Activated T-helper 2 cell treated with anti-CD3 and anti-CD28 coated beads, Interferon-gamma antibody, Interleukin-2, Interleukin-4, amounts not matched to agents 10 μg/mL and 5 μg/mL and 100 μg/mL, durations not matched to agents 14 hours and 24 hours and 36 hours (primary cell): ENCODE measurements at regions not wholly inside any gene's neighbourhood (a gene's known extent, or its start where the extent isn't known, plus 50 kb on each side); places are given as distances from the start of the nearest gene placed in this dataset.

Source experiments
- DNase-seq: peaks from one replicate; pipeline ENCODE4 v3.0.0; 2021; ENCODE audit warnings: low spot score
- H3K27ac Mint-ChIP-seq: one replicate; pipeline ENCODE4 v1.8.0; 2021; ENCODE audit warnings: mixed read lengths
- H3K27me3 Mint-ChIP-seq: one replicate; pipeline ENCODE4 v1.8.0; 2021; ENCODE audit warnings: low read depth, mixed read lengths
- H3K36me3 Mint-ChIP-seq: one replicate; pipeline ENCODE4 v1.8.0; 2021; ENCODE audit warnings: low read depth, mixed read lengths
- H3K4me1 Mint-ChIP-seq: one replicate; pipeline ENCODE4 v1.8.0; 2021; ENCODE audit warnings: low read depth, mixed read lengths
- H3K4me3 Mint-ChIP-seq: one replicate; pipeline ENCODE4 v1.8.0; 2021; ENCODE audit warnings: low read depth, mild to moderate bottlenecking, moderate library complexity, mixed read lengths
- H3K9me3 Mint-ChIP-seq: one replicate; pipeline ENCODE4 v1.8.0; 2021; ENCODE audit warnings: mixed read lengths
- intact Hi-C: fragments of 100-400 bp; cut with micrococcal nuclease; formaldehyde crosslinking; loops from one replicate; pipeline ENCODE4 v1.15.1; 2023

DNA sequence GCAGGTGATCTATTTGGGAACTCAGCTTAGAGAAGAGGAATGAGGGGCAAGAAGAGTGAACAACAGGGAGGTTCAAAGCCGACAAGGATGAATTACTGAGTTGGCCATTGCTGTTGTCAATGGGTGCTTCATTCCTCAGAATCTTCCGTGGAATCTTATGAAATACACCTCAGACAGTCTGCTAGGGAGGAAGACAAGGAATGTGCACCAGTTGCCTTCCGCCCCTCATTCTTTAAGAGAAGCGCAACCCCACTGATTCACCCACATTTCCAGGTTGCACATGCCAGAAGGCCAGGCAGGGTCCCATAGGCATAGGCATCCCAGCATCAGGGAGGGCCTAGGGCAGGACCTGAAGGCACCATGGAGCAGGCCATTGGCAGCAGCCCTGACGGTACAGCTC is 127.5 kb upstream of the TNFAIP3 start:
- no peaks in the 10 kb centered on the region for H3K27me3 Mint-ChIP-seq
- H3K36me3 Mint-ChIP-seq = no peaks in the 10 kb centered on the region
- H3K4me1 Mint-ChIP-seq = peaks cover 59% of the 10 kb centered on the region
- no peak overlapping the region for H3K4me3 Mint-ChIP-seq
- DNase-seq = no peak
- intact Hi-C loops = no loop called here
- no peak overlapping the region for H3K27ac Mint-ChIP-seq
- H3K9me3 Mint-ChIP-seq = no peaks in the 10 kb centered on the region

DNA sequence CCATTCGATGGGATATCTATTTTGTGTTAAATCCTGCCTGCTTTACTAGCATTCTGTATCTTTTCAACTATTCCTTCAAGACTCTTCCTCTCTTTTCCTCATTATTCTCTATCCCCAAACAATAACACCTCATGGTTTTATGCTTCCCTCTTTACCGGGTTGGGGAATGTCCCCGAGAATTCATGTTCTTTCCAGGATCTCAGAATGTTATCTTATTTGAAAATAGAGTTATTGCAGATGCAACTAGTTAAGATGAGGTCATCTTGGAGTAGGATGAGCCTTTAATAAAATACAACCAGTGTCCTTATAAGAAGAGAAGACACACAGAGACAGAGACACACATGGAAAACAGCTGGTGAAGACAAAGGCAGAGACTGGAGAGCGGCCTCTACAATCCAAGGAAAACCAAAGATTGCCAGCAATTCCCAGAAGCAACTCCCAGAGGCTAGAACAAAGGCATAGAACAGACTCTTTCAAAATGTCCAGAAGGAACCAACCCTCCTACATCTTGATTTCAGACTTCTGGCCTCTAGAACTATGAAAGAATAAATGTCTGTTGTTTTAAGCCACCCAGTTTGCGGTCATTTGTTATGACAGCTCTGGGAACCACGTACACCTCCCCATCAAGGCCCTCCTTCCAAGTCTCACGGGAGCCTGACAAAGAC is 126.8 kb upstream of the TNFAIP3 start:
- Mint-ChIP-seq H3K36me3 (no peaks in the 10 kb centered on the region), H3K27ac (no peak overlapping the region), H3K4me3 (no peak overlapping the region), H3K27me3 (no peaks in the 10 kb centered on the region), H3K4me1 (peaks cover 61% of the 10 kb centered on the region), H3K9me3 (no peaks in the 10 kb centered on the region)
- intact Hi-C loops = no loop called here
- DNase-seq = no peak

DNA sequence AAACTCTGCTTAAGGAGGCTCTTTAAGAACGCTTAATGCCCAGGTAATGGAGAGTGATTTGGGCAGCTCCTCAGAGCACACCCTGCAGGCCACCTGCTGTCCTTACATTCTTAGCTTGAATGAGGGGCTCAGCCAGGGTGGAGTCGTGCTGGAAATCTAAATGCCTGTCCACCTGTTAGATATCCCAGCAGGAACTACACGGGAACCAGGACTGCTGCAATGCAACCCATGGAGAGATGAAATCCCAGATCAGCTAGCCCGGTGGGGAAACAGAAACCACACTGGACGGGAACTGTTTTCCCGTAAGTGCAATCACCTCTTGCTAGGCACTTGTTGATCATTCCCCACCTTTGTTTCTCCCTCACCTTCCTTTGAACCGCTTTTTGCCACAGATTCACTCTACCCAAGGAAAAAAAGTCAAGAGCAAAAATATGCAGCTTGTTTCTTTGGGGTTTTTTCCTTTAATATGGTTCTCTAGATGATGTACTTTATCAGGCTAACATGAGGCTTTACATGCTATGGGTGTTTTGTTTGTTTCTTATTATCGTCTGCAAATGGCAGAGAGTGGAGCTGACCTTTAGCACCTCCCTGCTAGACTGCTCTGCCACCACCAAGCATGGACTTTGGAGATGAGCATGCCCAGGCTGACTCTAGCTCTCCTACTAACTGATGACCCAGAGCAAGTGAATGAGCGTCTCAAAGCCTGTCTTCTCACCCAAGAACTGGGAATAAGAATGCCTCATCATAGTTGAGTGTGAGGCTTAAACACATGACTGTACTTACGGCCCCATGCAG is 125.9 kb upstream of the TNFAIP3 start:
- DNase-seq = no peak
- H3K9me3 Mint-ChIP-seq = no peaks in the 10 kb centered on the region
- H3K4me3 Mint-ChIP-seq = no peak overlapping the region
- H3K27me3 Mint-ChIP-seq = no peaks in the 10 kb centered on the region
- H3K27ac Mint-ChIP-seq = no peak overlapping the region
- intact Hi-C loops = no loop called here
- peaks cover 58% of the 10 kb centered on the region for H3K4me1 Mint-ChIP-seq
- H3K36me3 Mint-ChIP-seq = no peaks in the 10 kb centered on the region

DNA sequence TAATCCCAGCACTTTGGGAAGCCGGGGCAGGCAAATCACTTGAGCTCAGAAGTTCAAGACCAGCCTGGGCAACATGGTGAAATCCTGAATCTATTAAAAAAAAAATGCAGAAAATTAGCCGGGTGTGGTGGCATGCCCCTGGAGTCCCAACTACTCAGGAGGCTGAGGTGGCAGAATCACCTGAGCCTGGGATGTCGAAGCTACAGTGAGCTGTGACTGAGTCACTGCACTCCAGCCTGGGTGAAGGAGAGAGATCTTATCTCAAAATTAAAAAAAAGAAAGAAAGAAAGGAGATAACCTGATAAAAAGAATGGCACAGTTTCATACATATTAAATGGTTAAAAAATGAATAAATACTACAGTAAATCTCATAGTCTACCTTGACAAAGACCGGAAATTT is 123.6 kb upstream of the TNFAIP3 start:
- Mint-ChIP-seq H3K4me1 (peaks cover 47% of the 10 kb centered on the region), H3K9me3 (no peaks in the 10 kb centered on the region), H3K27ac (no peak overlapping the region), H3K4me3 (no peak overlapping the region), H3K27me3 (no peaks in the 10 kb centered on the region), H3K36me3 (no peaks in the 10 kb centered on the region)
- DNase-seq = no peak
- intact Hi-C loops = no loop called here

DNA sequence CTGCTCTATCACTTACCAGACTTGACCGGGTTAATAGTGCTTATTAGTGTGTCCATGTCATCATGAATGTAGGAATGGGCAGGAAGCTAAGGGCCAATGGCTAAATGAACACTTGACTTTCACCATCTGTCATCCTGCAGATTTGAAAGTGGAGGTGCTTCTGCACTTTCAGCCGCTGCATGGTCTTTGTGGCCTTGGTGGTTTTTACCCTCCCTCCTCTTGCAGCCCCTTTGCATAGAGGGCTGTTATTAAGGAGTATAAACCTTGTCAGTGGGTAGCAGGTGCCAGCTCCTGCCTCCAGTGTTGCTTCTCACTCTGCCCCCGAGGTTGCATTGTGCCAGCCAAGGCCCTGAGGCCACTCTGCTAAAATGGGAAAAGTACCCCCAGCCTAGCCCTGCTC is 122.2 kb upstream of the TNFAIP3 start:
- H3K9me3 Mint-ChIP-seq = no peaks in the 10 kb centered on the region
- no peaks in the 10 kb centered on the region for H3K36me3 Mint-ChIP-seq
- intact Hi-C loops = loop anchor here (2.0 kb wide), 1 partner anchor 20 kb away; no protein-coding TSS in a partner anchor
- no peaks in the 10 kb centered on the region for H3K27me3 Mint-ChIP-seq
- H3K27ac Mint-ChIP-seq = no peak overlapping the region
- H3K4me3 Mint-ChIP-seq = no peak overlapping the region
- H3K4me1 Mint-ChIP-seq = peaks cover 42% of the 10 kb centered on the region
- no peak for DNase-seq

DNA sequence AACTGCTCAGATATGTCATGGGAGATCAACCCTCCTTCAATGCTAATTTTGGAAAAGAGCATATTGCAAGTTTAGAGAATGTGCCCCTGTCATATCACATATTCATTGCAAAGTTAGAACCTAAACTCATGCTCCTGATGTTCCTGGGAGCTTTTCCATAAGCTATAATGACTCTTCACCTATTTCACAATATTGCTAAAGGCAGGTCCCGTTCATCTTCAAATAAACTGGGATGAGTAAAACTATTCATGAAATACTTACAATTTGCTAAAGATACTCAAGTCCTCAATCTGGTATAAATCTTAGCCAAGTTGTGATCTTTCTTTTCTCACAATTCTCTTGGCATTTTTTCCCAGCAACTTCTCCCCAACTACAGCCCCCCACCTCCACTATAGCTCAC is 121.7 kb upstream of the TNFAIP3 start:
- no peak for DNase-seq
- intact Hi-C loops = loop anchor here (2.0 kb wide), 1 partner anchor 19 kb away; no protein-coding TSS in a partner anchor

DNA sequence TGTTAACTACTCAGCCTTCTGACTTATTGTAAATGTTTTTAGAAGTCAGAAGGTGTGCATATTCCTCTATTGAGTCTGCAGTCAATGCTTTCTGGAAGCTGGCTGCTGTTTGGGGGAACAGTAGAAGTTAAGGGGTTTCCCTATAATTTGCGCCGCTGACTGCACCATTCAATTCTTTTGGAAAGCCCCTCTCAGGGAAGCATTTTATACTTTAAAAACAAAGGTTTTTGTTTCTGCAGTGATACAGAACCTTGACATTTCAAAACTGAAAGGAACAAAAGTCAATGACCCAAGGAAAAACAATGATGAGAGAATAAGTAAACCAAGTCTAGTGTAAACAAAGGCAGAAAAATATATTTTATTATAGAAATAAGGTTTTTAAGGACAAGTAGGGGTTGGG is 120.8 kb upstream of the TNFAIP3 start:
- Mint-ChIP-seq H3K4me3 (no peak overlapping the region), H3K9me3 (no peaks in the 10 kb centered on the region)

More for the DNA sequence above, 121.7 kb upstream of the TNFAIP3 start:
- Mint-ChIP-seq H3K27ac (no peak overlapping the region), H3K4me3 (no peak overlapping the region), H3K4me1 (peaks cover 42% of the 10 kb centered on the region), H3K27me3 (no peaks in the 10 kb centered on the region), H3K9me3 (no peaks in the 10 kb centered on the region), H3K36me3 (no peaks in the 10 kb centered on the region)

DNA sequence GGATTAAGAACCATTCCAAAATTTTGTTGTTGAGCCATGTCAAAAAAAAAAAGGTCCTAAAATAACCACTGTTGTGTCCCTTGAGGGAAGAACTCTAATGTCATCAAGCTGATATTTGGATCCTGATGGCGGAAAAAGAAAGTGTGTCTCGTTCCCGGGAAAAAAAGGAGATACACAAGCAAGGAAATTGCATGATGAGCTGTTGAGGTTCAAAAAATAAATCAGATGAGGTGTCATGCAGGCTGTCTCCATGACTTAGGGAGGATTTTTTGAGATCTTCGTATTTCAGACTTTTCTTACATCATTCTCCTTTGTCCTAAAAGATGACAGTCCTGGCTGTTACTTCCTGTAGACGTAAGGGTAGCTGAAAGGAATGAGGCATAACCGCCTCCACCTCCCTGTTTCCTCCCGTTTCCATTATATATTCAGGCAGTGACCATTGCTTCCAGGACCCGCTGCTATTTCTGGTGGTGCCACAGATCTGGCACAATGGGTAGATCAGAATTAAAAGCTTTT is 117.3 kb upstream of the TNFAIP3 start:
- Mint-ChIP-seq H3K4me1 (peaks cover 31% of the 10 kb centered on the region), H3K36me3 (no peaks in the 10 kb centered on the region), H3K4me3 (no peak overlapping the region), H3K9me3 (no peaks in the 10 kb centered on the region), H3K27ac (no peak overlapping the region), H3K27me3 (no peaks in the 10 kb centered on the region)
- intact Hi-C loops = no loop called here
- no peak for DNase-seq

More for the DNA sequence above, 120.8 kb upstream of the TNFAIP3 start:
- no peak overlapping the region for H3K27ac Mint-ChIP-seq
- DNase-seq = no peak
- H3K27me3 Mint-ChIP-seq = no peaks in the 10 kb centered on the region
- no peaks in the 10 kb centered on the region for H3K36me3 Mint-ChIP-seq
- peaks cover 37% of the 10 kb centered on the region for H3K4me1 Mint-ChIP-seq
- intact Hi-C loops = no loop called here

DNA sequence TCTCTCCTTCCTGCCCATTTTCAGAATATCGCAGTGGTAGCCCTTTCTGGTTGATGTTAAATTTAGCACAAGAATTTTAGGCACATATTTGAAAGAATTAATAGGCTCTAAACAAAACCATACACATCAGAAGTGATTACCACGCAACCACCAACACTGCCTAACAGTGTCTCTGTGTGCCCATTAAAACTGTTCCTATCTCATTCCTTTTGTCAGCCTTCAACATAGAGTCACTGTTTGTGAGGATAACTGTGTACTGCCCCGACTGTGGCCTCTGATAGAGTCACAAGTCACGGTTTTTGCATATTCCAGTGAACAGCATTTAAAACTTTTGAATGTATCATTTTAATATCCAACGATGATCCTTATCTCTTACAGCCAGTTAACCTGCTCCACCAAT is 116.8 kb upstream of the TNFAIP3 start:
- H3K4me3 Mint-ChIP-seq = no peak overlapping the region
- intact Hi-C loops = no loop called here
- no peaks in the 10 kb centered on the region for H3K9me3 Mint-ChIP-seq
- DNase-seq = no peak
- peaks cover 30% of the 10 kb centered on the region for H3K4me1 Mint-ChIP-seq
- H3K27me3 Mint-ChIP-seq = no peaks in the 10 kb centered on the region
- no peaks in the 10 kb centered on the region for H3K36me3 Mint-ChIP-seq
- H3K27ac Mint-ChIP-seq = no peak overlapping the region

DNA sequence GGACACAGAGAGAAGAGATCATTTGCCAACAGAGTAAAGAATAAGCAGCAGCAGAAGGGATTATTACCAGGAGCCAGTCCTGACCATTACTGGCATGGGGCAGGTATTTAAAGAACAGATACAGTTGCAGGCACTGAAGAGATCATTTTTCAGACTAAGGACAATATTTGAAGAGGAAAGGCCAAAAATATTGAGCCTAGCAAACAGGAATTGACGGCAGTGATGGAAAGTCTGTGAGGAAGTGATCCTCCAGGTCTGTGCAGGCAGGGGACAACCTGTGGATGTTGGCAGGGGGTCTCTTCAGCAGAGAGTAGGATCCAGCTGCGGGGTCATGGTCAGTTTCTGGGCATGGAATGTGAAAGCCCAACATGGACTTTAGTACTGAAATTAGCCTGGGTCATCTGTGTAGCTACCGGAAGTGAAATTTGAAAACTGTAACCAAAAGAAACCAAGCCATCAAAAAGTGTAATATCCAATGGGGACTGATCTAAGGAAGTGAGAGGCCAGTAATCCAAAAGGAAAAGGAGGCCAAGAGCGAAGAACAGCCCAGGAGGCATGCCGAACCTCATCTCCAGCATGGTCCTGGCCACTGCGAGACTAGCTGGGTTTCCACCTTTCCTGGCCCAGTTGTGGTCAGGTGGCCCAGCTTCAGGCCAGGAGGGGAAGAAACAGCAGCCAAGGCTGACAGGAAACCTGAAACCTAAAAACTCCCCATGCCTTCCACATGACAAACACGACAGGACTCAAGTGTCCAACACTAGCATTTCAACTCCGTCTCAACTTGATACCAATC is 115.1 kb upstream of the TNFAIP3 start:
- Mint-ChIP-seq H3K4me1 (peaks cover 28% of the 10 kb centered on the region), H3K27me3 (no peaks in the 10 kb centered on the region), H3K36me3 (peaks cover 3% of the 10 kb centered on the region), H3K9me3 (no peaks in the 10 kb centered on the region), H3K27ac (no peak overlapping the region), H3K4me3 (no peak overlapping the region)
- intact Hi-C loops = no loop called here
- DNase-seq = no peak

DNA sequence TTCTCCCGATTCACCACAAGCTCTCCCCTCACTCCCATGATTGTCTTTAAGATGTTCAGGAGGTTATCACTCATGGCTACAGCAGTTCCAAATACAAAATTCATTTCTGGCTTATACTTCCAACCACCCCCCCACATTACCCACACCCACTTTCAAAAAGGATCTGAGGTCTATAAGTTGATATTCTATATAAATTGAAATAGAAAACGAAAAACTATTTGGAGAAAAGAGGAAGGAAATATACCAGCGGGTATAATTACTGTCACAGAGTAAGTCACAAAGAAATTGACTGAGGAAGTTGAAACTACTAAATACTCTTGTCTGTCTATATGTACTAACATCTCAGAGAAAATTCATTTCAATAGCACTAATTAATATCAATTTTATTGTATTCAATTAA is 112.7 kb upstream of the TNFAIP3 start:
- Mint-ChIP-seq H3K9me3 (no peaks in the 10 kb centered on the region), H3K4me1 (peaks cover 34% of the 10 kb centered on the region), H3K27me3 (no peaks in the 10 kb centered on the region), H3K4me3 (no peak overlapping the region), H3K36me3 (peaks cover 3% of the 10 kb centered on the region), H3K27ac (no peak overlapping the region)
- intact Hi-C loops = no loop called here
- no peak for DNase-seq

DNA sequence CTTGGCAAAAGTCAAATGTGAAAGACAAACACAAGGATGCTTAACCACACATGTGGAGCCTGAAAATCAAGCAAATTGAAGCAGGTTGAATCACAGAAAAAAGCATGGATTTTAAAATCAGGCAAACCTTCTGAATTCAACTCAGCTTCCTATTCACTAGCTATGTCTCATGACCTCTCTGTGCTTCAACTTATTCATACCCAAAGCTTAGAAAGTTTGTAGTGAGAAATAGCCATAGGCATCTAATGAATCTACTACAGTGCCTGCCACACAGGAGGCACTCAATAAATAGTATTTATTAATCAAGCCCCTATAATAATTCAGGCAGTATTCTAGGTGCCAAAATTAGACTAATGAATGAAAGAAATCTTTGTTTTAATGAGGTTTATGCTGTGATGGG is 112.2 kb upstream of the TNFAIP3 start:
- Mint-ChIP-seq H3K36me3 (peaks cover 3% of the 10 kb centered on the region), H3K4me1 (peaks cover 34% of the 10 kb centered on the region), H3K4me3 (no peak overlapping the region)

More for the DNA sequence above, 112.2 kb upstream of the TNFAIP3 start:
- no peaks in the 10 kb centered on the region for H3K9me3 Mint-ChIP-seq
- no peak for DNase-seq
- H3K27me3 Mint-ChIP-seq = no peaks in the 10 kb centered on the region
- H3K27ac Mint-ChIP-seq = no peak overlapping the region
- intact Hi-C loops = no loop called here
